WERI-Rb-1 (cell line): ENCODE measurements at regions not wholly inside any gene's neighbourhood (a gene's known extent, or its start where the extent isn't known, plus 50 kb on each side); places are given as distances from the start of the nearest gene placed in this dataset.

ENCODE experiments used
- DNase-seq: peaks from one replicate; pipeline ENCODE4 v3.0.0-alpha.2; 2020
- H3K27ac ChIP-seq: fragments of 250-450 bp; sonication (Bioruptor Pico); 2 replicates; pipeline ENCODE4 v1.5.1; 2020; ENCODE audit warnings: mild to moderate bottlenecking, moderate library complexity
- H3K27me3 ChIP-seq: fragments of 250-450 bp; sonication (Bioruptor Pico); 2 replicates; pipeline ENCODE4 v1.5.1; 2021; ENCODE audit warnings: mild to moderate bottlenecking, low read depth, moderate library complexity; ENCODE audit not compliant: insufficient read depth, severe bottlenecking
- H3K36me3 ChIP-seq: fragments of 250-450 bp; sonication (Bioruptor Pico); 2 replicates; pipeline ENCODE4 v1.5.1; 2020; ENCODE audit warnings: mild to moderate bottlenecking, moderate library complexity
- H3K4me3 ChIP-seq: 2 replicates; pipeline ENCODE4 v1.5.1; 2011; ENCODE audit warnings: low read depth, mild to moderate bottlenecking, control low read depth, low read length
- H3K9me3 ChIP-seq: fragments of 250-450 bp; sonication (Bioruptor Pico); 2 replicates; pipeline ENCODE4 v1.5.1; 2021; ENCODE audit warnings: mild to moderate bottlenecking, moderate library complexity; ENCODE audit not compliant: severe bottlenecking
- CTCF ChIP-seq: IDR thresholded peaks from 2 replicates; pipeline ENCODE4 v1.5.1; 2011; ENCODE audit warnings: low read depth, mild to moderate bottlenecking, control low read depth, inconsistent platforms, low read length

GRCh38 chr5:74127381-74128320 is 501.7 kb downstream of the ARHGEF28 start:
- Histone ChIP-seq H3K9me3 (no peaks in the 10 kb centered on the region), H3K27ac (no peak overlapping the region), H3K27me3 (no peaks in the 10 kb centered on the region), H3K36me3 (no peaks in the 10 kb centered on the region), H3K4me3 (no peak overlapping the region)
- DNase-seq = peak; percentile 20
- TF ChIP-seq CTCF = peak; percentile 32; the same call in 1 of the 2 replicates

DNA sequence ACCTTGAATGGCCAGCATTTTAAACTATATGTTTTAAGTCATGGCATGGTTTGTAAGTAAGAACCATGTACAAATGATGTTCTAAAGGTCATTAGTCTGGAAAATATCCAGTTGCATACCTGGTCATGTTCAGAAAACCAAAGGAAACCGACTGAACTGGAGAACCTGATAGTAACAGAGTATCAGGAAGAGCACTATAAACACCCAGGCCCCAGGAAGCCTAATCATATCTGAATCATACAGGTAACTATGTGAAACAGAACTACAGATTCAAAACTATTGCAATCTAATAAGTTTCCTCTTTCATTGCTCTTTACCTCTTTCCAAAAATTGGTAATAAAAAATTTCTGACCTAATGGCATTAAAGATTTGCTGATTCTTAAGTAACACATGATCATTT is 500.3 kb downstream of the ARHGEF28 start:
- H3K36me3 ChIP-seq = no peaks in the 10 kb centered on the region
- DNase-seq = no peak
- H3K9me3 ChIP-seq = no peaks in the 10 kb centered on the region
- no peak overlapping the region for H3K27ac ChIP-seq
- TF ChIP-seq CTCF = no peak
- no peaks in the 10 kb centered on the region for H3K27me3 ChIP-seq
- H3K4me3 ChIP-seq = no peak overlapping the region

DNA sequence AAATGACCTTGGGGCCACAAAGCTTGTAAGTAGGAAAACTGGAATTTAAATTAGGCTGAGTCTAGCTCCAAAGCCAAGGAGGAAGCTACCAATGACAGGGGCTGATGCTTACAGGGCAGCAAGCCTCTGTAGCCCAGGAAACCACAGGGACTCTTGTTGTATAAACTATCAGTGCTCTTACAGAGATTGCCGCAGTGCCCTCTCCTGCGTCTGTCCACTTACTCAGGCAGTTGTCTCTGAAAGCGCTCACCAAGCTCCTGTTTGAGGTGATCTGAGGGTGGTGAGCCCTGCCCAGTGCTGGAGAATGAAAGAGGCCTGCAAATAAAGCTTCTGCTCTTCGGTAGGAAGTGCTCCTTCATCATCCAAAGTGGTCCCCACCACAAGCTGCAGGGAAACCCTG is 498.8 kb downstream of the ARHGEF28 start:
- Histone ChIP-seq H3K9me3 (no peaks in the 10 kb centered on the region), H3K36me3 (no peaks in the 10 kb centered on the region), H3K27me3 (no peaks in the 10 kb centered on the region), H3K4me3 (no peak overlapping the region), H3K27ac (no peak overlapping the region)
- no peak for DNase-seq
- TF ChIP-seq CTCF = no peak

DNA sequence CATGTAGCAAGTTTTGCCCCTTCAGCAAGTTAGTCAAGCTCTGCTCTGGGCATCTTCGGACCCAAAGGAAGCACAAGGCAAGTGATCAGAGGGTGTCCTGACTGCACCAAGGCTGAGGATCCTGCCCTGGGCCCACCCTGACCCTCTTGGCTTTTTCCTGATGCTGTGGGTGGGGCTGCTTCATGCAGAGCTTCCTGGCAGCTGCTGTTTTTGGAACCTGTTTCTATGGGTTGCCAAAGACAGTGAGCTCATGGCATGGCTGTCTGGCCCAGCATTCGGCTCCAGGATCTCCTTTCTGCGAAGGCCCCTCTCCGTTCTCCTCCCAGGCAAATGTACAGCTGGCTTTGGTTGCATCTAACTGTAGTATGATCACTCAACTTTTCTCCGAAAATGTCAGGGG is 497.9 kb downstream of the ARHGEF28 start:
- no peak for DNase-seq
- no peak for TF ChIP-seq CTCF
- Histone ChIP-seq H3K36me3 (no peaks in the 10 kb centered on the region), H3K4me3 (no peak overlapping the region), H3K9me3 (no peaks in the 10 kb centered on the region), H3K27ac (no peak overlapping the region), H3K27me3 (no peaks in the 10 kb centered on the region)

DNA sequence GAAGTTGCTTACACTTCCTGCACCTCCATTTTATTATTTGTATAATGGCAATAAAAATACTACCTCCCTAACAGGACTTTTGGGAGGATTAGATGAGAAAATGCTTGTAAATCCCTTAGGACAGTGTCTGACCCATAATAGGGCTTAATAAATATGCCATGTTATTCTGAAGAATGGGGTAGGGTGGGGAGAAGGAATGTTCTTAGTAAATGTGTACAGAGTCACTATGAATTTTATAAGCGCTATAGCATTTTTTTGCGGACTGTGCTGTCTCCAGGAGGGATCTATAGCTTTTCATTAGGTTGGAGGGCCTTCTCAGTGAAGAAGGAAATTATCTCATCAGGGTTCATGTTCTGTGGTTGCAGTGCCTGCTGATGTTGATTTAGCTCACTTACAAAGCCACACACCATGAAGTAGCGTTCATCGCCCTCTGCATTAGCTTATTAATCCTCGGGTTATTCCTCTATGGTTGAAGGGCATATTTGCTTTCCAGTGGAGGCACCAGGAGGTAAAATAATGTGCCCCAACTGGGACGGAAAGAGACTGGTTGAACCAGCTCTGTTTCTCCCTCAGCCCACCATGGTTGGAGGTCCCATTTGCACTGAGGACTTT is 497.1 kb downstream of the ARHGEF28 start:
- peak; percentile 24 for DNase-seq
- Histone ChIP-seq H3K36me3 (no peaks in the 10 kb centered on the region), H3K9me3 (peaks cover 3% of the 10 kb centered on the region), H3K27me3 (no peaks in the 10 kb centered on the region), H3K27ac (no peak overlapping the region), H3K4me3 (no peak overlapping the region)
- TF ChIP-seq CTCF = no peak
